CD4-positive, alpha-beta T cell treated with Interleukin-15 for 4 hours (primary cell): ENCODE measurements at regions not wholly inside any gene's neighbourhood (a gene's known extent, or its start where the extent isn't known, plus 50 kb on each side); places are given as distances from the start of the nearest gene placed in this dataset.

Experiments
- DNase-seq: peaks from one replicate; pipeline ENCODE4 v3.0.0-alpha.2; 2020; ENCODE audit warnings: low spot score

- no peak for DNase-seq
These were observed 125.1 kb upstream of the SLC25A36 start for GRCh38 chr3:140816372-140817195.

- DNase-seq: no peak
These were observed 120.1 kb upstream of the SLC25A36 start for GRCh38 chr3:140821493-140821892.

GRCh38 chr3:140822401-140823047 is 119.1 kb upstream of the SLC25A36 start:
- DNase-seq: no peak

- no peak for DNase-seq
These were observed 118.5 kb upstream of the SLC25A36 start for GRCh38 chr3:140823106-140823505.

- DNase-seq: no peak
These were observed 113.7 kb upstream of the SLC25A36 start for GRCh38 chr3:140827894-140828293.

GRCh38 chr3:140828585-140828984 is 113.1 kb upstream of the SLC25A36 start:
- DNase-seq: no peak

GRCh38 chr3:140829796-140830195 is 111.8 kb upstream of the SLC25A36 start:
- no peak for DNase-seq

- DNase-seq: no peak
These were observed 111.2 kb upstream of the SLC25A36 start for GRCh38 chr3:140830391-140830790.

GRCh38 chr3:140832883-140833282 is 108.8 kb upstream of the SLC25A36 start:
- DNase-seq: no peak

- DNase-seq: no peak
These were observed 107.2 kb upstream of the SLC25A36 start for GRCh38 chr3:140834266-140835037.

GRCh38 chr3:140842984-140843649 is 98.5 kb upstream of the SLC25A36 start:
- DNase-seq: no peak

GRCh38 chr3:140843656-140844055 is 98.0 kb upstream of the SLC25A36 start:
- no peak for DNase-seq

GRCh38 chr3:140844072-140844471 is 97.6 kb upstream of the SLC25A36 start:
- no peak for DNase-seq

GRCh38 chr3:140845882-140846281 is 95.8 kb upstream of the SLC25A36 start:
- no peak for DNase-seq

GRCh38 chr3:140848666-140849065 is 93.0 kb upstream of the SLC25A36 start:
- DNase-seq: no peak

- no peak for DNase-seq
These were observed 91.3 kb upstream of the SLC25A36 start for GRCh38 chr3:140850210-140850955.

GRCh38 chr3:140854961-140855360 is 86.7 kb upstream of the SLC25A36 start:
- DNase-seq: no peak

GRCh38 chr3:140856905-140857304 is 84.7 kb upstream of the SLC25A36 start:
- no peak for DNase-seq

GRCh38 chr3:140857993-140858392 is 83.6 kb upstream of the SLC25A36 start:
- DNase-seq: no peak

- no peak for DNase-seq
These were observed 81.9 kb upstream of the SLC25A36 start for GRCh38 chr3:140859592-140860336.

GRCh38 chr3:140863580-140864009 is 78.0 kb upstream of the SLC25A36 start:
- peak; percentile 25 for DNase-seq
